ENCODE measurements at regions not wholly inside any gene's neighbourhood (a gene's known extent, or its start where the extent isn't known, plus 50 kb on each side); places are given as distances from the start of the nearest gene placed in this dataset.

DNA sequence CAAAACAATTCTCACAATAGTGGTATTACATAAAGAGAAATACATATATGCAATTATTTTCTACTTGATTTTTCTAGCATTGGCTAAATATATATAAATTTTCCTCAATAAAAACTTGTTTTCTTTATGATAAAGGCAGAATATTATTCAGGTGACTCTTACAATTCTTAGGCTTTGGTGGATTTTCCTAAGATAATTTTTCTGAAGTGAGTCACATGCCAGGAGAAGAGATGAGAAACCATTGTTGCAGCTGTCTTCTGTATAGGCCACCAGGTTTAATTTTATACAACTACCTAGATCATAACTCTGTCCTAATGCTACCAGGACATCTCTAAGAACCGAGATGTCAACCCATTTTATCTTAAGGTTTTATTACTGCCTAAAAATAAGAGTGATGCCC lies 552.4 kb upstream of the CDH2 start (continued):
- TF ChIP-seq ZNF687 (IDR thresholded peaks at IDR 0.05) (no peak), SMAD5 (IDR thresholded peaks at IDR 0.05; ENCODE audit: low read depth) (no peak)

DNA sequence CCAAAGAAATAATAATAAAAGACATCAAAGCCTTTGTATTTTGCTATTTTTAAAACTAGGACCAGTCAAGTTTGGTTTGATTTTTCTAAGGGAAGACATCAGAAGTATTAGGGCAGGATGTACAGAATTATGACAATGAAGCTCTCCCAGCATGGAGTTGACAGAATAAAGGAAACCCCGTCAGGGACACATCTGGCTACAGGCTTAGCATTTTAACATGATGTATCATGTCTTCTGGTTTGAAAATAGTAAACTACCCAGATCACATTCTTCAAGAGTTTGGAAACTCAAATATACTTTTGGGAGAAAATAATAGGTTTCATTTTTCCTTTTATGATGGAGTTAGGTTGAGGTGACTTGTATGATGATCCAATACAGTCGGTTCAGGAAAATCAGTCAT lies 552.0 kb upstream of the CDH2 start:
- ChIA-PET POLR2A (no interaction called here), SMC1A (ENCODE audit: uncharacterized antibody, unreplicated experiment) (interaction anchor here (0.6 kb wide), 1 partner anchor 60 kb away, joined by 3 read pairs; no protein-coding TSS in a partner anchor), CTCF (no interaction called here), RAD21 (ENCODE audit: unreplicated experiment) (no interaction called here)
- in situ Hi-C loops (cut with MboI): no loop called here
- no peak for ATAC-seq
- TF ChIP-seq GABPA (IDR thresholded peaks at IDR 0.05; ENCODE audit: low read depth) (no peak), POU2F2 (IDR thresholded peaks at IDR 0.05; ENCODE audit: borderline replicate concordance, low read depth, low read length) (no peak), KDM1A (IDR thresholded peaks at IDR 0.05; ENCODE audit: borderline replicate concordance) (no peak), PRDM15 (CRISPR knock-in tag; IDR thresholded peaks at IDR 0.05) (no peak), ZNF592 (IDR thresholded peaks at IDR 0.05) (no peak), FOS (IDR thresholded peaks at IDR 0.05; ENCODE audit: borderline replicate concordance, extremely low read depth, insufficient read length) (no peak), ZNF24 (IDR thresholded peaks at IDR 0.05) (no peak), MXI1 (IDR thresholded peaks at IDR 0.05; ENCODE audit: low read depth, low read length) (no peak)
- no peaks in the 10 kb centered on the region; the same call in 1 of the 2 replicates for H4K20me1 ChIP-seq (ENCODE audit: control insufficient read depth, insufficient read depth)
- no peak overlapping the region for H3K9ac ChIP-seq (ENCODE audit: control insufficient read depth, insufficient read depth, low read length)
- H3K4me1 ChIP-seq (ENCODE audit: control insufficient read depth, insufficient read depth, low read length): no peaks in the 10 kb centered on the region
- H3K27me3 ChIP-seq (replicated peaks in 1 of 2; ENCODE audit: control insufficient read depth in 2 of 2, insufficient read depth in 2 of 2, low read length in 1 of 2): no peaks in the 10 kb centered on the region
- H3K27ac ChIP-seq (ENCODE audit: control insufficient read depth, insufficient read depth): no peak overlapping the region
- no peaks in the 10 kb centered on the region for H3K36me3 ChIP-seq (ENCODE audit: control insufficient read depth in 2 of 2, insufficient read depth in 2 of 2, low read length in 1 of 2)
- no TSS peak for BruUV-seq (replicated peaks)
- intact Hi-C loops (cut with micrococcal nuclease; ENCODE audit: unreplicated experiment): no loop called here
- no peaks in the 10 kb centered on the region for H3K79me2 ChIP-seq (ENCODE audit: control insufficient read depth, insufficient read depth, low read length)
- no peak overlapping the region for H3K4me3 ChIP-seq
- no peaks in the 10 kb centered on the region for H3K9me3 ChIP-seq (replicated peaks; ENCODE audit: control insufficient read depth, insufficient read depth, low read length)
- no peak for DNase-seq (ENCODE audit: low read depth, low spot score)
- 0% methylated on average over 2 of the region's 2 CpGs for WGBS (ENCODE audit: insufficient coverage, insufficient replicate concordance, low lambda C conversion rate, missing lambda C conversion rate)
- H3K4me2 ChIP-seq (ENCODE audit: control insufficient read depth, insufficient read depth): no peak overlapping the region
- H2AFZ ChIP-seq (ENCODE audit: control insufficient read depth, low read depth, low read length): no peak overlapping the region
- FAIRE-seq: no peak
